Adrenal gland (tissue), 5 donors: ENCODE measurements at regions not wholly inside any gene's neighbourhood (a gene's known extent, or its start where the extent isn't known, plus 50 kb on each side); places are given as distances from the start of the nearest gene placed in this dataset.

Experiments used
- POLR2A ChIP-seq, 2 donors: fragments of 450-650 bp; IDR thresholded peaks; one replicate each; pipeline ENCODE4 v1.6.1; 2017; ENCODE audit warnings: antibody characterized with exemption in 2 of 2, mild to moderate bottlenecking in 2 of 2, moderate library complexity in 1 of 2
- TF ChIP-seq, protein P1 (sequence below), 6 experiments: fragments of 450-650 bp in 4 of 6; fragments of 200-600 bp in 2 of 6; sonication (generic) in 1 of 6; IDR thresholded peaks; 1 replicate in 5 of 6; 2 replicates in 1 of 6; pipeline versions ENCODE4 v1.5.1 to v1.8.0; 2016 to 2021; ENCODE audit warnings: antibody characterized with exemption in 6 of 6, mild to moderate bottlenecking in 2 of 6, moderate library complexity in 1 of 6
- donor health status: DM: no; HTN: no; CAD: no.

DNA sequence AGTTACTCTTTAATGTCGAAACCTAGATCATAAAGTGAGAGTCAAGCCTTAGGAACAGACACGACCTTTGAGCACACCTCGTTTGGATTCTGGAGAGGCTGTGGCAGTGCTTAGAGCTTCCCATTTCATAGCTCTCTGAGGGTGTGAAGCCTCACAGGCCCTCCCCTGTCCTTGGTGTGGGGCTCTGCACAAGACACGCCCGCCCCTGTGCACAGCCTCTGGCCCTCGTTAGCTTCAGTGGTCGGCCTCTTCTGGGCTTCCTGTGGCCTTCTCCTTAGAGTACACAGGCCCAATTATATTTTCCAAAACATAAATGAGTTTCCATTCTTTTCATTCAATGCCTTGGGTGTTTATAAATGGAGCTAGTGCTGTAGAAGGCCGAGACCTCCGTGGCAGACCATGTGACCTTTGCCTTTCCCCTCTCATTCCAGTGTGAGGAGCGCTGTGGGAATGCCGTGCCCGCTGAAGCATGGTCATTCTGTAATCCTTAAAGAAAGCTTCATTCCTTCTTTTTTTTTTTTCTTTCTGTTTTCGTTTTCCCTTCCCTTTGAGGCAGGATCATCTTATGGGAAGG lies 208.6 kb downstream of the DCDC2C start:
- TF ChIP-seq, protein P1, sequence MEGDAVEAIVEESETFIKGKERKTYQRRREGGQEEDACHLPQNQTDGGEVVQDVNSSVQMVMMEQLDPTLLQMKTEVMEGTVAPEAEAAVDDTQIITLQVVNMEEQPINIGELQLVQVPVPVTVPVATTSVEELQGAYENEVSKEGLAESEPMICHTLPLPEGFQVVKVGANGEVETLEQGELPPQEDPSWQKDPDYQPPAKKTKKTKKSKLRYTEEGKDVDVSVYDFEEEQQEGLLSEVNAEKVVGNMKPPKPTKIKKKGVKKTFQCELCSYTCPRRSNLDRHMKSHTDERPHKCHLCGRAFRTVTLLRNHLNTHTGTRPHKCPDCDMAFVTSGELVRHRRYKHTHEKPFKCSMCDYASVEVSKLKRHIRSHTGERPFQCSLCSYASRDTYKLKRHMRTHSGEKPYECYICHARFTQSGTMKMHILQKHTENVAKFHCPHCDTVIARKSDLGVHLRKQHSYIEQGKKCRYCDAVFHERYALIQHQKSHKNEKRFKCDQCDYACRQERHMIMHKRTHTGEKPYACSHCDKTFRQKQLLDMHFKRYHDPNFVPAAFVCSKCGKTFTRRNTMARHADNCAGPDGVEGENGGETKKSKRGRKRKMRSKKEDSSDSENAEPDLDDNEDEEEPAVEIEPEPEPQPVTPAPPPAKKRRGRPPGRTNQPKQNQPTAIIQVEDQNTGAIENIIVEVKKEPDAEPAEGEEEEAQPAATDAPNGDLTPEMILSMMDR (IDR thresholded peaks at IDR 0.05) = no peak
- no peak for TF ChIP-seq POLR2A (IDR thresholded peaks at IDR 0.05)
